Cardiac muscle cell (in vitro differentiated cells and primary cell): ENCODE measurements at regions not wholly inside any gene's neighbourhood (a gene's known extent, or its start where the extent isn't known, plus 50 kb on each side); places are given as distances from the start of the nearest gene placed in this dataset.

Experiments
- DNase-seq, 2 donors: peaks; one replicate each; pipeline versions ENCODE4 v3.0.0 to v3.0.0-alpha.2; 2010 to 2017; ENCODE audit warnings: low read depth in 1 of 2, low spot score in 1 of 2
- H3K27ac ChIP-seq: fragments of 200-600 bp; sonication (generic); 2 replicates; pipeline ENCODE4 v1.5.1; 2016
- H3K27me3 ChIP-seq: fragments of 200-600 bp; sonication (generic); 2 replicates; pipeline ENCODE4 v1.6.0; 2016; ENCODE audit warnings: control low read depth
- H3K36me3 ChIP-seq: fragments of 200-600 bp; sonication (generic); 2 replicates; pipeline ENCODE4 v1.5.1; 2016; ENCODE audit warnings: control low read depth
- H3K4me1 ChIP-seq: fragments of 200-600 bp; sonication (generic); 2 replicates; pipeline ENCODE4 v1.8.1; 2017; ENCODE audit warnings: low read depth, mild to moderate bottlenecking, mixed run types
- H3K4me3 ChIP-seq: fragments of 200-600 bp; sonication (generic); 2 replicates; pipeline ENCODE4 v1.5.1; 2016; ENCODE audit warnings: mild to moderate bottlenecking
- H3K9me3 ChIP-seq: fragments of 200-600 bp; sonication (generic); 2 replicates; pipeline ENCODE4 v1.5.1; 2017; ENCODE audit warnings: low read depth, mild to moderate bottlenecking, control low read depth
- TF ChIP-seq, protein P1 (sequence below): IDR thresholded peaks from 2 replicates; pipeline ENCODE4 v1.5.1; 2012; ENCODE audit warnings: low read depth, mild to moderate bottlenecking, low read length

DNA sequence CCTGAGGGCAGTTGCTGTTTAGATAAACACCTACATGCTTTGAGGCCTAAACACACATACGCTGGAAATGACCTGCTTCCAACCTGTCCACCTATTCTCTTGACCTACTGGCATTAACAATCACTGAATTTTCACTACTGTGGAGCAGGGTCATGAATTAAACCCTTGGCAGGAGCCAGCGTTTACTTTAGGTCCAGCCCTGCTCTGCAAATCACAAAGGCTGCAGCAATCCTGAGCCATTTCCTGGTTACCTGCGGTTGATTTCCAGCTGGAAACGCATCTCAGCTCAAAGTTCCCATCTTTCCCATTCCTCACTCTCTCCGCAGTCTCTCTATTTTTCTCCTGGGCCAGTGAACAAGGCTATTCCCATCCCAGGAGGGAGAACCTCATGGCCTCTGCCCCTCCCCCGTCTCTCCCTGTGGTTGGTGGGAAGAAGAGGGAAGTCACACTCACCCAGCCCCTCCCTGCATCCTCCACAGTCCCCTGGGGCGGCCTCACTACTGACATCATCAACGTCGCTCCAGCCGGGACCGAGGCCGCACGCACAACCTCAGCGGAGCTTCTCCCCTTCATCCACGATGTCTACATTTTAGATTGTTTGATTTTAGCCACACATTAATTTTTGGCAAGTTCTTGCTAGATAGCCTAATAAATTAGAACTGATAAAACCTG is 84.5 kb upstream of the SNTG2 start:
- TF ChIP-seq, protein P1, sequence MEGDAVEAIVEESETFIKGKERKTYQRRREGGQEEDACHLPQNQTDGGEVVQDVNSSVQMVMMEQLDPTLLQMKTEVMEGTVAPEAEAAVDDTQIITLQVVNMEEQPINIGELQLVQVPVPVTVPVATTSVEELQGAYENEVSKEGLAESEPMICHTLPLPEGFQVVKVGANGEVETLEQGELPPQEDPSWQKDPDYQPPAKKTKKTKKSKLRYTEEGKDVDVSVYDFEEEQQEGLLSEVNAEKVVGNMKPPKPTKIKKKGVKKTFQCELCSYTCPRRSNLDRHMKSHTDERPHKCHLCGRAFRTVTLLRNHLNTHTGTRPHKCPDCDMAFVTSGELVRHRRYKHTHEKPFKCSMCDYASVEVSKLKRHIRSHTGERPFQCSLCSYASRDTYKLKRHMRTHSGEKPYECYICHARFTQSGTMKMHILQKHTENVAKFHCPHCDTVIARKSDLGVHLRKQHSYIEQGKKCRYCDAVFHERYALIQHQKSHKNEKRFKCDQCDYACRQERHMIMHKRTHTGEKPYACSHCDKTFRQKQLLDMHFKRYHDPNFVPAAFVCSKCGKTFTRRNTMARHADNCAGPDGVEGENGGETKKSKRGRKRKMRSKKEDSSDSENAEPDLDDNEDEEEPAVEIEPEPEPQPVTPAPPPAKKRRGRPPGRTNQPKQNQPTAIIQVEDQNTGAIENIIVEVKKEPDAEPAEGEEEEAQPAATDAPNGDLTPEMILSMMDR = no peak
- no peak for DNase-seq
- no peak overlapping the region for H3K4me3 ChIP-seq
- H3K36me3 ChIP-seq = no peaks in the 10 kb centered on the region
- no peak overlapping the region for H3K27ac ChIP-seq
- H3K27me3 ChIP-seq = peaks cover 54% of the 10 kb centered on the region
- H3K4me1 ChIP-seq = peaks cover 8% of the 10 kb centered on the region
- H3K9me3 ChIP-seq = no peaks in the 10 kb centered on the region

DNA sequence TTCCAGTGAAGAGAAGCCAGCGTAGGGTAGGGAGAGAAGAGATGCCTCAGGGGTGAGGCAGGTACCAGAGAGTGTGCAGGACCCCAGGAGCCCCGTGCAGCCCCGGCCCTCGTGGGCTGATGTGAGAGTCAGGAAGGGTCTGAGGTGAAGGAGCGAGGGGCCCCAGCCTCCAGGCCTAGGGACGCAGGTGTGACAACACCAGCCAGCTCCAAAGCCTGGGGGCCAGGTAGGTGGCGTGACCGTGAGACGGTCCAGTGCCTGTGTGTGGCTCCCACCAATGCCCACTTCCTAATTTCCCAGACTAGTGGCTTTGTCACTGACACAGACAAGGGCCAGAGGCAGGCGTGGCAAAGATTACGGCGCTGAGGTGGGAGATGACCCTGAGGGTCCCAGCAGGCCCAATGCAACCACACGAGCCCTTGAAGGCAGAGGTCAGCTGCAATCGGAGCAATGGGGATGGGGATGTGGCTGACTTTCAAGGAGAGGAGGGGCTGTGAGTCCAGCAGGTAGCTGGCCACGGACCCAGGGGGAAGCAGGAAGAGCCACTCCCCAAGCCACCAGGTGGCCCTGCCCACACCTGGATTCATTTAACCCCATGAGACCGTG is 86.0 kb upstream of the SNTG2 start:
- TF ChIP-seq, protein P1 = no peak
- no peak overlapping the region for H3K4me3 ChIP-seq
- H3K27ac ChIP-seq = no peak overlapping the region
- peaks cover 48% of the 10 kb centered on the region for H3K27me3 ChIP-seq
- peaks cover 8% of the 10 kb centered on the region for H3K4me1 ChIP-seq
- H3K36me3 ChIP-seq = no peaks in the 10 kb centered on the region
- H3K9me3 ChIP-seq = no peaks in the 10 kb centered on the region
- DNase-seq = no peak

DNA sequence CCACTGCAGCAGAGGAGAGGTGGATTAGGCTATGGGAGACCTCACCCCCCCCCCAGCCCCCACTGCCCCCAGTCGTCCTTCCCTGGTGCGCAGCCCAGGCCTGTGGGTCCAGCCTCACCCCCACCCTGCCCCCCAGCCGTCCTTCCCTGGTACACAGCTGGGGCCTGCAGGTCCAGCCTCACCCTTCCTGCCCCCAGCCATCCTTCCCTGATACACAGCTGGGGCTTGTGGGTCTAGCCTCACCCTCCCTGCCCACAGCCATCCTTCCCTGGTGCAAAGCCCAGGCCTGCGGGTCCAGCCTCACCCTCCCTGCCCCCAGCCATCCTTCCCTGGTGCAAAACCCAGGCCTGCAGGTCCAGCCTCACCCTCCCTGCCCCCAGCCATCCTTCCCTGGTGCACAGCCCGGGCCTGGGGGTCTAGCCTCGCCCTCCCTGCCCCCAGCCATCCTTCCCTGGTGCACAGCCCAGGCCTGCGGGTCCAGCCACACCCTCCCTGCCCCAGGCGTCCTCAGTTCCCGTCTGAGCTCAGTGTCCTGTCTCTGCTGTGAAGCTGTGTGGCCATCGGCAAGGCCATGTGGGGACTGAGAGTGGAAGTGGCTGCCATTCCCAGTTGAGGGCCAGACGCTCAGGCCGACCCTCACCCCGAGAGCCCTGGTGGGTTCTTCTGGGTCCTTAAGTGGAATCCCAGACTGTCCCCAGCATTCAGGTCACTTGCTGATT is 86.8 kb upstream of the SNTG2 start:
- Histone ChIP-seq H3K4me1 (peaks cover 12% of the 10 kb centered on the region), H3K27me3 (peaks cover 48% of the 10 kb centered on the region), H3K36me3 (no peaks in the 10 kb centered on the region), H3K9me3 (no peaks in the 10 kb centered on the region), H3K4me3 (no peak overlapping the region), H3K27ac (no peak overlapping the region)
- TF ChIP-seq, protein P1 = no peak
- no peak for DNase-seq

DNA sequence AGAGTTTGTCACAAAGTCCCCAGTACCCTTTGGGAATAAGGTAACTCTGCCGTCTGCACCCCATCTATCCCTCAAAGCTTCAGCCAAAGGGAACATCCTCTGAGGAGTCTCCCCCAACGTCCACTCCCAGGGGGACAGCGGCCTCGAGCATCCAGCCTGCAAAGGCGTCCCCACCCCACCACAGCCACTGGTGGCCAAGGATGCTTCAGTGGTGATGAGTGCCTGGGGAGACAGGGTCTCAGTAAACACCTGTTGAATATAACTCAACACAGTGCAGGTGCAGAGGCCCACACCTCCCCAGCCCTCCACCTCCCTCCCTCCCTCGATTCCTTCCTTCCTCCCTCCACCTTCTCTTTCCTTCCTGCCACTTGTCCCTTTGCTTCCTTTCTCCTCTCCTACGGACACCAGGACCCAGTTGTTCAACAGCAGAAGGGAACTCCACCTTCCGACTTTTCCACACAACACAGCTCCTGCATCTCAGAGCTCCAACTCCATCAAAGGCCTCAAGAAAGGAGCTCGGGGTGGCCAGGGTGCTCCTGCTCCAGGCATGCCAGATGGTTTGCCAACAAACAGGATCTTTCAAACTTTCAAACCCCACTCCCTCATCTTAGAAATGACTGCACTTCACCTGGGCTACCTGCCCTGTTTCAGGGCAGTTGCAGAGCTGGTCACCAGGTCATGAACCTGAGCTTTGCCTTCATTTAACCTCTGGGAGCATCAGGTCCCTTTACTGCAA is 87.8 kb upstream of the SNTG2 start:
- Histone ChIP-seq H3K27ac (no peak overlapping the region), H3K36me3 (no peaks in the 10 kb centered on the region), H3K4me1 (peaks cover 12% of the 10 kb centered on the region), H3K27me3 (peaks cover 57% of the 10 kb centered on the region), H3K4me3 (no peak overlapping the region), H3K9me3 (no peaks in the 10 kb centered on the region)
- TF ChIP-seq, protein P1 = no peak
- DNase-seq = no peak

DNA sequence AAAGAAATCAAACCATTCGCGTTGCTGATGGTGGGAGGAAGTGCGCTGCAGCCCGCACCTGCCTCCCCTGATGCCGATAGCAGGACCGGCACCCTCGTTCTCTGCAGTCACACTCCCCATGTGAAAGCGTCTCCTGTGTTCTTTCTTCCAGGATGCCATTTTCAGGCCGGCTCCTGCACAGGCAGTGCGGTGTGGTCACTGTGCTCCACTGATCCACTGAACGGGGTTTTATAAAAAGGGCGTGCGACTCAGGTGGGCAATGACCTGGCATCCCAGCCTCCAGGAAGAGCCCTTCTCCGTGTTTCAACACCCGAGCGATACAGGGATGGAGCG is 88.3 kb upstream of the SNTG2 start:
- TF ChIP-seq, protein P1 = no peak
- no peaks in the 10 kb centered on the region for H3K9me3 ChIP-seq
- H3K27ac ChIP-seq = no peak overlapping the region
- peaks cover 63% of the 10 kb centered on the region for H3K27me3 ChIP-seq
- H3K4me3 ChIP-seq = no peak overlapping the region
- H3K4me1 ChIP-seq = peaks cover 11% of the 10 kb centered on the region
- no peaks in the 10 kb centered on the region for H3K36me3 ChIP-seq
- no peak for DNase-seq
